ENCODE measurements at regions not wholly inside any gene's neighbourhood (a gene's known extent, or its start where the extent isn't known, plus 50 kb on each side); places are given as distances from the start of the nearest gene placed in this dataset.

GRCh38 chr9:19925674-19926503 is 137.1 kb upstream of the SLC24A2 start:
- TF ChIP-seq CTCF (IDR thresholded peaks at IDR 0.05; ENCODE audit: extremely low read depth, missing control alignments), result peak; percentile 93
- DNase-seq (ENCODE audit: low spot score), result peak; percentile 84

GRCh38 chr9:19924080-19924479 is 135.2 kb upstream of the SLC24A2 start:
- TF ChIP-seq CTCF (IDR thresholded peaks at IDR 0.05; ENCODE audit: extremely low read depth, missing control alignments), result no peak
- no peak for DNase-seq (ENCODE audit: low spot score)

GRCh38 chr9:19922476-19923118 is 133.8 kb upstream of the SLC24A2 start:
- no peak for DNase-seq (ENCODE audit: low spot score)
- TF ChIP-seq CTCF (IDR thresholded peaks at IDR 0.05; ENCODE audit: extremely low read depth, missing control alignments), result no peak

- TF ChIP-seq CTCF (IDR thresholded peaks at IDR 0.05; ENCODE audit: extremely low read depth, missing control alignments), result no peak
- DNase-seq (ENCODE audit: low spot score), result no peak
These were observed 131.6 kb upstream of the SLC24A2 start for GRCh38 chr9:19920401-19920800.

- DNase-seq (ENCODE audit: low spot score), result no peak
- TF ChIP-seq CTCF (IDR thresholded peaks at IDR 0.05; ENCODE audit: extremely low read depth, missing control alignments), result no peak
These were observed 129.8 kb upstream of the SLC24A2 start for GRCh38 chr9:19918630-19919029.

- TF ChIP-seq CTCF (IDR thresholded peaks at IDR 0.05; ENCODE audit: extremely low read depth, missing control alignments), result no peak
- DNase-seq (ENCODE audit: low spot score), result no peak
These were observed 125.2 kb upstream of the SLC24A2 start for GRCh38 chr9:19914044-19914443.

GRCh38 chr9:19913151-19913550 is 124.3 kb upstream of the SLC24A2 start:
- DNase-seq (ENCODE audit: low spot score), result no peak
- no peak for TF ChIP-seq CTCF (IDR thresholded peaks at IDR 0.05; ENCODE audit: extremely low read depth, missing control alignments)

Measured in GM20000 (cell line).